ENCODE measurements at regions not wholly inside any gene's neighbourhood (a gene's known extent, or its start where the extent isn't known, plus 50 kb on each side); places are given as distances from the start of the nearest gene placed in this dataset.
"Not testable (repeated sequence)": the region's sequence is repeated elsewhere in the genome, so short reads cannot be mapped to it uniquely, and the experiment has no call there.

- DNase-seq = no peak
Measured at GRCh38 chr6:21334651-21335050, 258.9 kb upstream of the SOX4 start.

GRCh38 chr6:21335591-21335990, 258.0 kb upstream of the SOX4 start:
- no peak for DNase-seq

GRCh38 chr6:21337263-21337662, 256.3 kb upstream of the SOX4 start:
- DNase-seq = no peak

GRCh38 chr6:21340573-21340972, 253.0 kb upstream of the SOX4 start:
- no peak for DNase-seq

- DNase-seq = no peak
Measured at GRCh38 chr6:21341910-21342309, 251.6 kb upstream of the SOX4 start.

- DNase-seq = no peak
Measured at GRCh38 chr6:21342501-21342900, 251.1 kb upstream of the SOX4 start.

- DNase-seq = not testable (repeated sequence)
Measured at GRCh38 chr6:21345704-21346103, 247.8 kb upstream of the SOX4 start.

GRCh38 chr6:21348146-21348503, 245.4 kb upstream of the SOX4 start:
- DNase-seq = no peak

GRCh38 chr6:21348504-21349195, 244.9 kb upstream of the SOX4 start:
- DNase-seq = peak; percentile 14

GRCh38 chr6:21349834-21350233, 243.7 kb upstream of the SOX4 start:
- DNase-seq = no peak

- no peak for DNase-seq
Measured at GRCh38 chr6:21350926-21351325, 242.6 kb upstream of the SOX4 start.

GRCh38 chr6:21352131-21352530, 241.4 kb upstream of the SOX4 start:
- no peak for DNase-seq

GRCh38 chr6:21354805-21355238, 238.7 kb upstream of the SOX4 start:
- DNase-seq = no peak

- no peak for DNase-seq
Measured at GRCh38 chr6:21355638-21356037, 237.9 kb upstream of the SOX4 start.

- DNase-seq = no peak
Measured at GRCh38 chr6:21357262-21357661, 236.3 kb upstream of the SOX4 start.

- DNase-seq = no peak
Measured at GRCh38 chr6:21359926-21360325, 233.6 kb upstream of the SOX4 start.

- no peak for DNase-seq
Measured at GRCh38 chr6:21360336-21360735, 233.2 kb upstream of the SOX4 start.

GRCh38 chr6:21367148-21367547, 226.4 kb upstream of the SOX4 start:
- no peak for DNase-seq

- DNase-seq = no peak
Measured at GRCh38 chr6:21367649-21368154, 225.8 kb upstream of the SOX4 start.

- DNase-seq = no peak
Measured at GRCh38 chr6:21371061-21371460, 222.5 kb upstream of the SOX4 start.

- DNase-seq = no peak
Measured at GRCh38 chr6:21371676-21372171, 221.8 kb upstream of the SOX4 start.

- DNase-seq = no peak
Measured at GRCh38 chr6:21375151-21376116, 218.1 kb upstream of the SOX4 start.

GRCh38 chr6:21377356-21377755, 216.2 kb upstream of the SOX4 start:
- DNase-seq = no peak
